ENCODE measurements at regions not wholly inside any gene's neighbourhood (a gene's known extent, or its start where the extent isn't known, plus 50 kb on each side); places are given as distances from the start of the nearest gene placed in this dataset.

- Histone ChIP-seq H3K9me3 (ENCODE audit: control insufficient read depth, insufficient read depth, low read length) (no peaks in the 10 kb centered on the region), H3K36me3 (ENCODE audit: control insufficient read depth, insufficient read depth, low read length) (no peaks in the 10 kb centered on the region), H3K4me3 (ENCODE audit: low read length) (no peak overlapping the region), H3K27ac (ENCODE audit: low read length) (no peak overlapping the region), H3K4me1 (ENCODE audit: control insufficient read depth, insufficient read depth, low read length) (peaks cover 5% of the 10 kb centered on the region), H3K27me3 (ENCODE audit: control insufficient read depth, insufficient read depth, low read length) (no peaks in the 10 kb centered on the region)
- 85% methylated on average over 2 of the region's 3 CpGs for WGBS (ENCODE audit: insufficient coverage)
- Mint-ChIP-seq H3K27me3 (ENCODE audit: low read depth in 2 of 2) (no peaks in the 10 kb centered on the region), H3K9me3 (peaks cover 0 to 3% of the 10 kb centered on the region in 2 donors), H3K27ac (no peak overlapping the region), H3K36me3 (peaks cover 6% of the 10 kb centered on the region), H3K4me3 (no peak overlapping the region), H3K4me1 (no peaks in the 10 kb centered on the region)
- no peak for ATAC-seq
- intact Hi-C loops (cut with micrococcal nuclease), result no loop called here
- no peak for DNase-seq
- TF ChIP-seq, protein P1, sequence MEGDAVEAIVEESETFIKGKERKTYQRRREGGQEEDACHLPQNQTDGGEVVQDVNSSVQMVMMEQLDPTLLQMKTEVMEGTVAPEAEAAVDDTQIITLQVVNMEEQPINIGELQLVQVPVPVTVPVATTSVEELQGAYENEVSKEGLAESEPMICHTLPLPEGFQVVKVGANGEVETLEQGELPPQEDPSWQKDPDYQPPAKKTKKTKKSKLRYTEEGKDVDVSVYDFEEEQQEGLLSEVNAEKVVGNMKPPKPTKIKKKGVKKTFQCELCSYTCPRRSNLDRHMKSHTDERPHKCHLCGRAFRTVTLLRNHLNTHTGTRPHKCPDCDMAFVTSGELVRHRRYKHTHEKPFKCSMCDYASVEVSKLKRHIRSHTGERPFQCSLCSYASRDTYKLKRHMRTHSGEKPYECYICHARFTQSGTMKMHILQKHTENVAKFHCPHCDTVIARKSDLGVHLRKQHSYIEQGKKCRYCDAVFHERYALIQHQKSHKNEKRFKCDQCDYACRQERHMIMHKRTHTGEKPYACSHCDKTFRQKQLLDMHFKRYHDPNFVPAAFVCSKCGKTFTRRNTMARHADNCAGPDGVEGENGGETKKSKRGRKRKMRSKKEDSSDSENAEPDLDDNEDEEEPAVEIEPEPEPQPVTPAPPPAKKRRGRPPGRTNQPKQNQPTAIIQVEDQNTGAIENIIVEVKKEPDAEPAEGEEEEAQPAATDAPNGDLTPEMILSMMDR (IDR thresholded peaks at IDR 0.05), result no peak
Measured at GRCh38 chr7:47221826-47222225, 360.1 kb downstream of the TNS3 start.

- 68% methylated on average over 8 of the region's 9 CpGs for WGBS (ENCODE audit: insufficient coverage)
- Histone ChIP-seq H3K4me1 (ENCODE audit: control insufficient read depth, insufficient read depth, low read length) (no peaks in the 10 kb centered on the region), H3K36me3 (ENCODE audit: control insufficient read depth, insufficient read depth, low read length) (no peaks in the 10 kb centered on the region), H3K27me3 (ENCODE audit: control insufficient read depth, insufficient read depth, low read length) (no peaks in the 10 kb centered on the region), H3K4me3 (ENCODE audit: low read length) (no peak overlapping the region), H3K9me3 (ENCODE audit: control insufficient read depth, insufficient read depth, low read length) (no peaks in the 10 kb centered on the region), H3K27ac (ENCODE audit: low read length) (no peak overlapping the region)
- intact Hi-C loops (cut with micrococcal nuclease), result no loop called here
- H3K4me3 Mint-ChIP-seq, result no peak overlapping the region
- H3K4me1 Mint-ChIP-seq, result no peaks in the 10 kb centered on the region
- no peak for ATAC-seq
- no peak overlapping the region for H3K27ac Mint-ChIP-seq
- H3K27me3 Mint-ChIP-seq (ENCODE audit: low read depth in 2 of 2), result no peaks in the 10 kb centered on the region
- no peak for DNase-seq
- TF ChIP-seq, protein P1 (IDR thresholded peaks at IDR 0.05), result no peak
- peaks cover under 1% of the 10 kb centered on the region for H3K36me3 Mint-ChIP-seq
- H3K9me3 Mint-ChIP-seq, result no peaks in the 10 kb centered on the region
Measured at GRCh38 chr7:47218378-47219176, 363.3 kb downstream of the TNS3 start.

DNA sequence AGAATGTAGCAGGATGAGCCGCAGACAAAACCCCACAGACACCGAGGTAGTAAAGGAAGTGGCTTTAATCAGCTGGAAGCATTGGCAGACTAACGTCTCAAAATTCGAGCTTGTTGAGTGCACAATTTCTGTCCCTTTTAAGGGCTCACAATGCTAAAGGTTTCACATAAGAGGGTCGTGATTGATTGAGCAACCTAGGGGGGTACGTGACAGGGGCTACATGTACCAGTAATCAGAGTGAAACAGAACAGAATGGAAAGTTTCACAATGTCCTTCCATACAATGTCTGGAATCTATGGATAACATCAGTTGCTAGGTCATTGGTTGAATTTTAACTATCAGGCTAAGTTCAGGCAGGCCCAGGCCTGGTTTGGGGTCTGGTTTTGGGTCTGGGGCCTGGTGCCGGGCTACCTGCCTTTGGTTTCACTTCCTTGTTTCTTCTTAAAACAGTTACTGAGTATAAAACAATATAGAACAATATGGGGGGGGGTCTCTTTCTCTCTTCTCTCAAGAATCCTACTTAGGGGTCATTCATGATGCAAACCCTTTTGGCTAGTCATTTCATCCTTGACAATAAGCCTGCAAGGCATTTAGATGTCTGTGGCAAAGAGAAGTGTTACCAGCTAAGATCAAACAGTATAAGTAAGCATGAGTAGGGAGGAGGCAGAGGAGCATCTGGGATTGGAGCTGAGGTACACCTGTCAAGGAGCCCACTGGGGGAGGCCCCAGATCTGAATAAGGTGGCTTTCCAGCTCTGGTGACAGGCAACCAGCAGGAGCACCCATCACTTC, 364.1 kb downstream of the TNS3 start:
- WGBS (ENCODE audit: insufficient coverage), result 52% methylated on average over 6 of the region's 7 CpGs
- H3K4me1 Mint-ChIP-seq, result no peaks in the 10 kb centered on the region
- intact Hi-C loops (cut with micrococcal nuclease), result no loop called here
- DNase-seq (no peak), ATAC-seq (no peak)
- no peaks in the 10 kb centered on the region for H3K4me1 ChIP-seq (ENCODE audit: control insufficient read depth, insufficient read depth, low read length)
- H3K36me3 ChIP-seq (ENCODE audit: control insufficient read depth, insufficient read depth, low read length), result no peaks in the 10 kb centered on the region
- H3K27me3 ChIP-seq (ENCODE audit: control insufficient read depth, insufficient read depth, low read length), result no peaks in the 10 kb centered on the region
- no peak overlapping the region for H3K4me3 Mint-ChIP-seq
- no peaks in the 10 kb centered on the region for H3K27me3 Mint-ChIP-seq (ENCODE audit: low read depth in 2 of 2)
- H3K27ac Mint-ChIP-seq, result no peak overlapping the region
- H3K36me3 Mint-ChIP-seq, result no peaks in the 10 kb centered on the region
- H3K4me3 ChIP-seq (ENCODE audit: low read length), result no peak overlapping the region
- H3K9me3 ChIP-seq (ENCODE audit: control insufficient read depth, insufficient read depth, low read length), result no peaks in the 10 kb centered on the region
- H3K27ac ChIP-seq (ENCODE audit: low read length), result no peak overlapping the region
- TF ChIP-seq, protein P1 (IDR thresholded peaks at IDR 0.05), result no peak
- no peaks in the 10 kb centered on the region for H3K9me3 Mint-ChIP-seq

All from natural killer cell (primary cell).